ENCODE measurements at regions not wholly inside any gene's neighbourhood (a gene's known extent, or its start where the extent isn't known, plus 50 kb on each side); places are given as distances from the start of the nearest gene placed in this dataset.

GRCh38 chr11:129266536-129266935 lies 74.4 kb upstream of the ARHGAP32 start:
- no peak for DNase-seq (ENCODE audit: low spot score)

- DNase-seq (ENCODE audit: low spot score), result no peak
Observed at GRCh38 chr11:129265125-129265788, 73.1 kb upstream of the ARHGAP32 start.

- DNase-seq (ENCODE audit: low spot score), result no peak
Observed at GRCh38 chr11:129264114-129264513, 72.0 kb upstream of the ARHGAP32 start.

- no peak for DNase-seq (ENCODE audit: low spot score)
Observed at GRCh38 chr11:129260750-129261149, 68.6 kb upstream of the ARHGAP32 start.

GRCh38 chr11:129259931-129260348 lies 67.8 kb upstream of the ARHGAP32 start:
- DNase-seq (ENCODE audit: low spot score), result no peak

GRCh38 chr11:129258205-129258604 lies 66.1 kb upstream of the ARHGAP32 start:
- no peak for DNase-seq (ENCODE audit: low spot score)

GRCh38 chr11:129257512-129257911 lies 65.4 kb upstream of the ARHGAP32 start:
- no peak for DNase-seq (ENCODE audit: low spot score)

- DNase-seq (ENCODE audit: low spot score), result no peak
Observed at GRCh38 chr11:129252621-129253020, 60.5 kb upstream of the ARHGAP32 start.

- DNase-seq (ENCODE audit: low spot score), result no peak
Observed at GRCh38 chr11:129251067-129251466, 58.9 kb upstream of the ARHGAP32 start.

GRCh38 chr11:129249923-129250322 lies 57.8 kb upstream of the ARHGAP32 start:
- peak; percentile 32 for DNase-seq (ENCODE audit: low spot score)

- no peak for DNase-seq (ENCODE audit: low spot score)
Observed at GRCh38 chr11:129249351-129249750, 57.2 kb upstream of the ARHGAP32 start.

- DNase-seq (ENCODE audit: low spot score), result peak; percentile 43
Observed at GRCh38 chr11:129248618-129249017, 56.5 kb upstream of the ARHGAP32 start.

GRCh38 chr11:129247135-129247534 lies 55.0 kb upstream of the ARHGAP32 start:
- DNase-seq (ENCODE audit: low spot score), result peak; percentile 38

GRCh38 chr11:129242855-129243254 lies 50.7 kb upstream of the ARHGAP32 start:
- DNase-seq (ENCODE audit: low spot score), result no peak
